Activated T-helper 2 cell treated with anti-CD3 and anti-CD28 coated beads, Interferon-gamma antibody, Interleukin-2, Interleukin-4, amounts not matched to agents 10 μg/mL and 5 μg/mL and 100 μg/mL, durations not matched to agents 14 hours and 24 hours and 36 hours (primary cell): ENCODE measurements at regions not wholly inside any gene's neighbourhood (a gene's known extent, or its start where the extent isn't known, plus 50 kb on each side); places are given as distances from the start of the nearest gene placed in this dataset.
"Not testable (repeated sequence)": the region's sequence is repeated elsewhere in the genome, so short reads cannot be mapped to it uniquely, and the experiment has no call there.

ENCODE experiments used
- DNase-seq: peaks from one replicate; pipeline ENCODE4 v3.0.0; 2021; ENCODE audit warnings: low spot score
- H3K27ac Mint-ChIP-seq: one replicate; pipeline ENCODE4 v1.8.0; 2021; ENCODE audit warnings: mixed read lengths
- H3K27me3 Mint-ChIP-seq: one replicate; pipeline ENCODE4 v1.8.0; 2021; ENCODE audit warnings: low read depth, mixed read lengths
- H3K36me3 Mint-ChIP-seq: one replicate; pipeline ENCODE4 v1.8.0; 2021; ENCODE audit warnings: low read depth, mixed read lengths
- H3K4me1 Mint-ChIP-seq: one replicate; pipeline ENCODE4 v1.8.0; 2021; ENCODE audit warnings: low read depth, mixed read lengths
- H3K4me3 Mint-ChIP-seq: one replicate; pipeline ENCODE4 v1.8.0; 2021; ENCODE audit warnings: low read depth, mild to moderate bottlenecking, moderate library complexity, mixed read lengths
- H3K9me3 Mint-ChIP-seq: one replicate; pipeline ENCODE4 v1.8.0; 2021; ENCODE audit warnings: mixed read lengths
- intact Hi-C: fragments of 100-400 bp; cut with micrococcal nuclease; formaldehyde crosslinking; loops from one replicate; pipeline ENCODE4 v1.15.1; 2023

GRCh38 chr5:5883562-5883961 lies 461.1 kb downstream of the ICE1 start:
- Mint-ChIP-seq H3K4me1 (no peaks in the 10 kb centered on the region), H3K9me3 (no peaks in the 10 kb centered on the region), H3K36me3 (no peaks in the 10 kb centered on the region), H3K27ac (no peak overlapping the region), H3K4me3 (no peak overlapping the region), H3K27me3 (no peaks in the 10 kb centered on the region)
- DNase-seq, result no peak
- intact Hi-C loops, result loop anchor here (10.0 kb wide), 1 partner anchor 389 kb away; no protein-coding TSS in a partner anchor

- intact Hi-C loops, result loop anchor here (10.0 kb wide), 1 partner anchor 388 kb away; no protein-coding TSS in a partner anchor
- Mint-ChIP-seq H3K4me1 (no peaks in the 10 kb centered on the region), H3K4me3 (no peak overlapping the region), H3K9me3 (no peaks in the 10 kb centered on the region), H3K27me3 (no peaks in the 10 kb centered on the region), H3K36me3 (no peaks in the 10 kb centered on the region), H3K27ac (no peak overlapping the region)
- DNase-seq, result no peak
These were observed 460.7 kb downstream of the ICE1 start for GRCh38 chr5:5883146-5883545.

- Mint-ChIP-seq H3K9me3 (no peaks in the 10 kb centered on the region), H3K27ac (no peak overlapping the region), H3K4me1 (no peaks in the 10 kb centered on the region), H3K27me3 (no peaks in the 10 kb centered on the region), H3K4me3 (no peak overlapping the region), H3K36me3 (no peaks in the 10 kb centered on the region)
- DNase-seq, result no peak
- intact Hi-C loops, result loop anchor here (10.0 kb wide), 1 partner anchor 388 kb away; no protein-coding TSS in a partner anchor
These were observed 460.2 kb downstream of the ICE1 start for GRCh38 chr5:5882706-5883105.

DNA sequence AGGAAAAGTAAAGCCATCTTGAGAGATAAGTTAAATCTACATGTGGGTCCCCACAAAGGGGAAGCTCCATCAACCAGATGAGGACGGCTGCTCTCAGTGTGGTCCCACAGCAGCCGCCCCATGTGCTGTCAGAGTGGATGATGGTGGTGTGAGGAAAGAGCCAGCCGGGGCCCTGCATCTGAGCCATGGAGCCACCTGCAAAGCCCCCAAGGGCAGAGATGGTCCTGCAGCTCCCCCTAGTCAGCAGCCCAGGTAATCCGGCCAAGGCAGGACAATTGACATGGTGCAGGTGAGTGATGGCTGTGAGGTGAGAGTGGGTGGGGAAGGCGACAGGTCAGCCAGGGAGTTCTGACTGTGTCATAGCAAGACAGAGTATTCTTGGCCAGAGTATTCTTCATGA lies 458.8 kb downstream of the ICE1 start:
- H3K27me3 Mint-ChIP-seq, result no peaks in the 10 kb centered on the region
- no peaks in the 10 kb centered on the region for H3K4me1 Mint-ChIP-seq
- no peaks in the 10 kb centered on the region for H3K36me3 Mint-ChIP-seq
- H3K9me3 Mint-ChIP-seq, result no peaks in the 10 kb centered on the region
- intact Hi-C loops, result loop anchor here (10.0 kb wide), 1 partner anchor 386 kb away; no protein-coding TSS in a partner anchor
- H3K4me3 Mint-ChIP-seq, result no peak overlapping the region
- no peak for DNase-seq
- no peak overlapping the region for H3K27ac Mint-ChIP-seq

GRCh38 chr5:5880077-5880763 lies 457.7 kb downstream of the ICE1 start:
- Mint-ChIP-seq H3K4me3 (no peak overlapping the region), H3K9me3 (no peaks in the 10 kb centered on the region), H3K27me3 (peaks cover 2% of the 10 kb centered on the region), H3K4me1 (no peaks in the 10 kb centered on the region), H3K27ac (no peak overlapping the region), H3K36me3 (no peaks in the 10 kb centered on the region)
- intact Hi-C loops, result loop anchor here (10.0 kb wide), 1 partner anchor 385 kb away; no protein-coding TSS in a partner anchor
- DNase-seq, result no peak

GRCh38 chr5:5857396-5857795 lies 434.9 kb downstream of the ICE1 start:
- Mint-ChIP-seq H3K4me3 (no peak overlapping the region), H3K4me1 (no peaks in the 10 kb centered on the region), H3K27ac (no peak overlapping the region), H3K9me3 (no peaks in the 10 kb centered on the region), H3K36me3 (no peaks in the 10 kb centered on the region), H3K27me3 (no peaks in the 10 kb centered on the region)
- intact Hi-C loops, result no loop called here
- DNase-seq, result no peak

DNA sequence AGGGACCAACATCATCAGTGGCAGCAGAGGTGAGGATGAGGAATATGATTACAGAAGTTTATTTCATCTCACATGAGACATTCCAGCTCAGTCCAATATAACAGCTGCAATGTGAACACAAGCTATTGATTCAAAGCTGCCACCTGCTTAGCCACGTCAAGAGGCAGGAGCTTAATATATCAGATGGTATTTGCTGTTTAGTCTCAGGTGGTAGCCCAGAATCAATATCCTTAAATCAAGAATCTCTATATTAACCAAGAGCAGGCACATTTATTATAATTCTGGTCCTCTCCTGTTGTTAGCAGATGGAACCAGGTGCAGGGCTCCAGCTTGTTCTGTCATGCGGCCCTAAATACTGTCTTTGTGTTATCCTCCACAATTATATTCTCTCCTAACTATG lies 431.6 kb downstream of the ICE1 start:
- H3K4me1 Mint-ChIP-seq, result no peaks in the 10 kb centered on the region
- no peaks in the 10 kb centered on the region for H3K9me3 Mint-ChIP-seq
- H3K27ac Mint-ChIP-seq, result no peak overlapping the region
- DNase-seq, result no peak
- no peak overlapping the region for H3K4me3 Mint-ChIP-seq
- intact Hi-C loops, result no loop called here
- no peaks in the 10 kb centered on the region for H3K36me3 Mint-ChIP-seq
- no peaks in the 10 kb centered on the region for H3K27me3 Mint-ChIP-seq

- H3K4me3 Mint-ChIP-seq, result no peak overlapping the region
- DNase-seq, result no peak
- intact Hi-C loops, result no loop called here
- no peaks in the 10 kb centered on the region for H3K9me3 Mint-ChIP-seq
- H3K27ac Mint-ChIP-seq, result no peak overlapping the region
- H3K4me1 Mint-ChIP-seq, result no peaks in the 10 kb centered on the region
- H3K36me3 Mint-ChIP-seq, result no peaks in the 10 kb centered on the region
- no peaks in the 10 kb centered on the region for H3K27me3 Mint-ChIP-seq
These were observed 416.0 kb downstream of the ICE1 start for GRCh38 chr5:5838493-5838892.

DNA sequence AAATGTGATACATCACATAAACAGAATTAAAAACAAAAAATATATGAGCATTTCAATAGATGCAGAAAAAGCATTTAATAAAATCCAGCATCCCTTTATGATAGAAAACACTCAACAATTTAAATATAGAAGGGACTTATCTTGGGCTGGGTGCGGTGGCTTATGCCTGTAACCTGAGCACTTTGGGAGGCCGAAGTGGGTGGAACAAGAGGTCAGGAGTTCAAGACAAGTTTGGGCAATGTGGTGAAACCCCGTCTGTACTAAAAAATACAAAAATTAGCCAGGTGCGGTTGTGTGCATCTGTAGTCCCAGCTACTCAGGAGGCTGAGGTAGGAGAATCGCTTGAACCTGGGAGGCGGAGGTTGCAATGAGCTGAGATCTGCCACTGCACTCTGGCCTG lies 409.1 kb downstream of the ICE1 start:
- H3K4me3 Mint-ChIP-seq, H3K4me1 Mint-ChIP-seq, H3K27me3 Mint-ChIP-seq, H3K27ac Mint-ChIP-seq, H3K9me3 Mint-ChIP-seq, DNase-seq, intact Hi-C loops, H3K36me3 Mint-ChIP-seq: not testable (repeated sequence)

DNA sequence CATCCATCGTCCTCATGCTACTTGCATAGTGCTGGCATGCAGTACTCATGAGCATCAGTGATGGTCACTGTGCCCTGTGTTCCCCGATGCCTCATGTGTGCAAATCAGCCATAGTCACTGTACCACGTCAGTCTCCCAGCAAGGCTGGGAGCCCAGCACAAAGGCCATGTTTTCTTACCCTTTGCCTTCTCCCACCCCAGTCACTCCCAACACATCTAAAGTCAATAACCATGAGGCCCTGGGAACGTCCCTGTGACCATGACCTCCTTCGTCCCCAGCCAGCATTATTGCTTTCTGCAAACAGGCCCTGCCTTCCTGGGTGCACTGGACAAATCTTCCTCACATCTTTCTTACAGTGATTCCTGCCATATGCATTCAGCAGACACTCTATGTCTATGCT lies 406.1 kb downstream of the ICE1 start:
- no peak overlapping the region for H3K4me3 Mint-ChIP-seq
- H3K36me3 Mint-ChIP-seq, result no peaks in the 10 kb centered on the region
- no peaks in the 10 kb centered on the region for H3K4me1 Mint-ChIP-seq
- H3K9me3 Mint-ChIP-seq, result no peaks in the 10 kb centered on the region
- intact Hi-C loops, result no loop called here
- H3K27ac Mint-ChIP-seq, result no peak overlapping the region
- no peak for DNase-seq
- no peaks in the 10 kb centered on the region for H3K27me3 Mint-ChIP-seq

DNA sequence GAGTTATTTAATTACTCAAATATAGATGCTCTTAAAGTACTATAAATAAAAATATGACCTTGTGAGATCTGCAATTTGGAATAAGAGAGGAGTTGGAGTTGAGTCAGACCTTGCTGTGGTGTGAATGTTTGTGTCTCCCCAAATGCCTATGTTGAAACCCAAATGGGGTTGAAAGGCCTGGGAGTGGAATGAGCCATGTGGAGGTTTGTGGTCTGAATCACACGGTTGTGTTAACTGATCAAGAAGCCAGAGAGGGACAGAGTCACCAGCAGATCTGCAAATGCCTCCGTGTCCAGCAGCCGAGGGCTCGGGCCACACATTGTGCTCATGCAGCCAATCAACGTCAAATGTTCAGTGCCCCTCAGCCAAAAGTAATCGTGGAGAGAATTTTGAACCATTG lies 404.4 kb downstream of the ICE1 start:
- Mint-ChIP-seq H3K36me3 (no peaks in the 10 kb centered on the region), H3K9me3 (no peaks in the 10 kb centered on the region), H3K4me1 (no peaks in the 10 kb centered on the region), H3K27me3 (no peaks in the 10 kb centered on the region), H3K27ac (no peak overlapping the region), H3K4me3 (no peak overlapping the region)
- intact Hi-C loops, result no loop called here
- DNase-seq, result no peak

DNA sequence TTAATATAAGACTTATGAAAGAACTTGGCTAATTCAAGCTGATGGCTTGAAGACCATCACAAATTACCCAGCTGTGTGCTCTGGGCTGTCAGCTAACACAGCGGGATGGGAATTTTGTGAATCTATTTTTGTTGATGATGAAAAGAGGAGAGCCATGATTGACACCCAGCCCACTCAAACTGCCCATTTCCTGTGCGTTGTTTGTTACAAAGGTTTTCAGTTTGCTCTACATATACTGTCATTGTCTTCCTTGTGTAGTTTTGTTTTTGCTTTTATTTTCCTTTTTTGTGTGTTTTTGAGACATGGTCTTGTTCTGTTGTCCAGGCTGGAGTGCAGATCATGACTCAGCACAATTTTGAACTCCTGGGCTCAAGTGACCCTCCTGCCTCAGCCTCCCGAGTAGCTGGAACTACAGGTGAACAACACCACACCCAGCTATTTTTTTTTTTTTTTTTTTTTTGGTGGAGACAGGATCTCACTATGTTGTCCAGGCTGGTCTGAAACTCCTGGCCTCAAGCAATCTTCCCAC lies 400.3 kb downstream of the ICE1 start:
- Mint-ChIP-seq H3K4me1 (no peaks in the 10 kb centered on the region), H3K4me3 (no peak overlapping the region), H3K27ac (no peak overlapping the region), H3K9me3 (no peaks in the 10 kb centered on the region), H3K27me3 (no peaks in the 10 kb centered on the region), H3K36me3 (no peaks in the 10 kb centered on the region)
- intact Hi-C loops, result no loop called here
- DNase-seq, result no peak

- H3K27me3 Mint-ChIP-seq, result no peaks in the 10 kb centered on the region
- H3K27ac Mint-ChIP-seq, result no peak overlapping the region
- DNase-seq, result no peak
- H3K9me3 Mint-ChIP-seq, result no peaks in the 10 kb centered on the region
- H3K4me3 Mint-ChIP-seq, result no peak overlapping the region
- H3K4me1 Mint-ChIP-seq, result no peaks in the 10 kb centered on the region
- intact Hi-C loops, result no loop called here
- H3K36me3 Mint-ChIP-seq, result no peaks in the 10 kb centered on the region
These were observed 394.5 kb downstream of the ICE1 start for GRCh38 chr5:5816960-5817359.
